Upper lobe of left lung (tissue), 6 donors: ENCODE measurements at regions not wholly inside any gene's neighbourhood (a gene's known extent, or its start where the extent isn't known, plus 50 kb on each side); places are given as distances from the start of the nearest gene placed in this dataset.
A peak's percentile ranks its signal among the peaks of the same experiment; 100 is the strongest.
"Not testable (repeated sequence)": the region's sequence is repeated elsewhere in the genome, so short reads cannot be mapped to it uniquely, and the experiment has no call there.

Experiments
- ATAC-seq, 2 donors: fragments of 200-7000 bp; cut with Tn5 transposase; one replicate each; pipeline ENCODE4 v1.9.1; 2022; ENCODE audit warnings: mild to moderate bottlenecking in 2 of 2, moderate library complexity in 2 of 2; ENCODE audit not compliant: low FRiP score in 2 of 2
- DNase-seq, 2 donors: peaks; one replicate each; pipeline ENCODE4 v3.0.0-alpha.2; 2019 to 2020
- H3K27ac ChIP-seq, 4 donors: fragments of 200-600 bp; sonication (generic); one replicate each; pipeline ENCODE4 v1.5.1; 2016 to 2019
- H3K27me3 ChIP-seq, 4 donors: fragments of 200-600 bp; sonication (generic); one replicate each; pipeline ENCODE4 v1.5.1; 2017 to 2019
- H3K36me3 ChIP-seq, 4 donors: fragments of 200-600 bp; sonication (generic); one replicate each; pipeline ENCODE4 v1.5.1; 2016 to 2019
- H3K4me1 ChIP-seq, 4 donors: fragments of 200-600 bp; sonication (generic); one replicate each; pipeline ENCODE4 v1.5.1; 2018 to 2019
- H3K4me3 ChIP-seq, 4 donors: fragments of 200-600 bp; sonication (generic); one replicate each; pipeline ENCODE4 v1.5.1; 2017 to 2019; ENCODE audit warnings: mild to moderate bottlenecking in 2 of 4, moderate library complexity in 1 of 4
- H3K9me3 ChIP-seq, 4 donors: fragments of 200-600 bp; sonication (generic); one replicate each; pipeline ENCODE4 v1.5.1; 2018 to 2019
- EP300 ChIP-seq, 4 donors: sonication (generic); formaldehyde crosslinking; IDR thresholded peaks; one replicate each; pipeline ENCODE4 v1.5.1; 2017; ENCODE audit warnings: antibody characterized with exemption in 4 of 4, control low read depth in 2 of 4
- POLR2A ChIP-seq, 4 donors: fragments of 450-650 bp; IDR thresholded peaks; one replicate each; pipeline ENCODE4 v1.5.1; 2016 to 2017; ENCODE audit warnings: antibody characterized with exemption in 4 of 4, mild to moderate bottlenecking in 2 of 4
- POLR2AphosphoS5 ChIP-seq, 2 donors: sonication (generic); formaldehyde crosslinking; IDR thresholded peaks; one replicate each; pipeline ENCODE4 v1.5.1; 2017; ENCODE audit warnings: antibody characterized with exemption in 2 of 2
- WGBS, 2 donors: methylation state at CpG; one replicate each; pipeline ENCODE4 v1.1.5; 2017 to 2018; 5-methylcytosine and 5-hydroxymethylcytosine counted together
- TF ChIP-seq, protein P1 (sequence below), 6 experiments: fragments of 450-650 bp in 4 of 6; fragments of 200-600 bp in 2 of 6; sonication (generic) in 2 of 6; IDR thresholded peaks; one replicate each; pipeline ENCODE4 v1.5.1; 2016 to 2019; ENCODE audit warnings: antibody characterized with exemption in 6 of 6
- donor health status: DM: no; HTN: no; CAD: no; lungs with moderate emphysema.
- donor health status: DM: no; HTN: yes; CAD: no; lungs with severe emphysema.

DNA sequence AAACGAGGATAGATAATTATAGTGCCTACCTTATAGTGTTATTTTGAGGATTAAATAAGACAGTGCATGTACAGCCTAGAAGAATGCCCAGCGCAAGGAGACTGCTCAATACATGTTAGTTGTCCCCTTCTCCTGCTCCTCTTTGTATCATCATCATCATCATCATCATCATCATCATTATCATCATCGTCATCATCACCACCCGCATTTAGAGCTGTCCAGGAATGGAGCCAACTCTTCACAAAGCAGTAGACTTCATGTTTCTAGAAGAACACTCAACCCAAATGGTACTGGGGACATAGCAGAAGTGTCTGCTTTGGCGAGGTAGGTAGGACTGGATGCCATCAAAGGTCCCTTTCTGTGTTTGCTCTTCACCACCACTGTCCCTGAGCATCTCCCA is 116.0 kb downstream of the TRIM43 start:
- H3K4me1 ChIP-seq, result no peaks in the 10 kb centered on the region
- no peaks in the 10 kb centered on the region for H3K27me3 ChIP-seq
- TF ChIP-seq EP300 (IDR thresholded peaks at IDR 0.05) (no peak), POLR2AphosphoS5 (IDR thresholded peaks at IDR 0.05) (no peak), POLR2A (IDR thresholded peaks at IDR 0.05) (no peak)
- TF ChIP-seq, protein P1, sequence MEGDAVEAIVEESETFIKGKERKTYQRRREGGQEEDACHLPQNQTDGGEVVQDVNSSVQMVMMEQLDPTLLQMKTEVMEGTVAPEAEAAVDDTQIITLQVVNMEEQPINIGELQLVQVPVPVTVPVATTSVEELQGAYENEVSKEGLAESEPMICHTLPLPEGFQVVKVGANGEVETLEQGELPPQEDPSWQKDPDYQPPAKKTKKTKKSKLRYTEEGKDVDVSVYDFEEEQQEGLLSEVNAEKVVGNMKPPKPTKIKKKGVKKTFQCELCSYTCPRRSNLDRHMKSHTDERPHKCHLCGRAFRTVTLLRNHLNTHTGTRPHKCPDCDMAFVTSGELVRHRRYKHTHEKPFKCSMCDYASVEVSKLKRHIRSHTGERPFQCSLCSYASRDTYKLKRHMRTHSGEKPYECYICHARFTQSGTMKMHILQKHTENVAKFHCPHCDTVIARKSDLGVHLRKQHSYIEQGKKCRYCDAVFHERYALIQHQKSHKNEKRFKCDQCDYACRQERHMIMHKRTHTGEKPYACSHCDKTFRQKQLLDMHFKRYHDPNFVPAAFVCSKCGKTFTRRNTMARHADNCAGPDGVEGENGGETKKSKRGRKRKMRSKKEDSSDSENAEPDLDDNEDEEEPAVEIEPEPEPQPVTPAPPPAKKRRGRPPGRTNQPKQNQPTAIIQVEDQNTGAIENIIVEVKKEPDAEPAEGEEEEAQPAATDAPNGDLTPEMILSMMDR (IDR thresholded peaks at IDR 0.05), result no peak
- H3K27ac ChIP-seq, result no peak overlapping the region
- no peaks in the 10 kb centered on the region for H3K9me3 ChIP-seq
- ATAC-seq (no peak), DNase-seq (no peak)
- no peaks in the 10 kb centered on the region for H3K36me3 ChIP-seq
- H3K4me3 ChIP-seq, result no peak overlapping the region
- WGBS, 2 donors, result 84 to 90% methylated on average over 5 of the region's 5 CpGs

DNA sequence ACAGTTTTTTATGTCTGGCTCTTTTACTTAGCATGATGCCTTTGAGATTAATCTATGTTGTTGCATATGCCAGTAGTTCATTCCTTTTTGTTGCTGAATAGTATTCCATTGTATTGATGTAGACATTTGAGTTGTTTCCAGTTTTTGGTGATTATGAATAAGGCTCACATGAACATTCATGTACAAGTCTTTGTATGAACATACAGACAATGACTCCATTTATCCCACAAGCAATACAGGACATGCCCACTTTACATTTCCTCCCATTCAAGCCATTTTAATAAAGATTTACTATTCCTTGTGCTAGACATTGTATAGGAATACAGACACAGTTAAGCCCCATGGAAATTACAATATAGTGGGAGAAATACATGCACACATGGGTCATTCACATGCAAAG is 118.0 kb downstream of the TRIM43 start:
- H3K27me3 ChIP-seq, result no peaks in the 10 kb centered on the region
- H3K27ac ChIP-seq, result no peak overlapping the region
- no peak for DNase-seq
- TF ChIP-seq, protein P1 (IDR thresholded peaks at IDR 0.05), result no peak
- TF ChIP-seq EP300 (IDR thresholded peaks at IDR 0.05) (no peak), POLR2A (IDR thresholded peaks at IDR 0.05) (no peak), POLR2AphosphoS5 (IDR thresholded peaks at IDR 0.05) (no peak)
- H3K36me3 ChIP-seq, result no peaks in the 10 kb centered on the region
- peaks cover 0 to 9% (median 1%) of the 10 kb centered on the region in 4 donors for H3K4me1 ChIP-seq
- H3K9me3 ChIP-seq, result no peaks in the 10 kb centered on the region
- H3K4me3 ChIP-seq, result no peak overlapping the region
- ATAC-seq, result no peak

DNA sequence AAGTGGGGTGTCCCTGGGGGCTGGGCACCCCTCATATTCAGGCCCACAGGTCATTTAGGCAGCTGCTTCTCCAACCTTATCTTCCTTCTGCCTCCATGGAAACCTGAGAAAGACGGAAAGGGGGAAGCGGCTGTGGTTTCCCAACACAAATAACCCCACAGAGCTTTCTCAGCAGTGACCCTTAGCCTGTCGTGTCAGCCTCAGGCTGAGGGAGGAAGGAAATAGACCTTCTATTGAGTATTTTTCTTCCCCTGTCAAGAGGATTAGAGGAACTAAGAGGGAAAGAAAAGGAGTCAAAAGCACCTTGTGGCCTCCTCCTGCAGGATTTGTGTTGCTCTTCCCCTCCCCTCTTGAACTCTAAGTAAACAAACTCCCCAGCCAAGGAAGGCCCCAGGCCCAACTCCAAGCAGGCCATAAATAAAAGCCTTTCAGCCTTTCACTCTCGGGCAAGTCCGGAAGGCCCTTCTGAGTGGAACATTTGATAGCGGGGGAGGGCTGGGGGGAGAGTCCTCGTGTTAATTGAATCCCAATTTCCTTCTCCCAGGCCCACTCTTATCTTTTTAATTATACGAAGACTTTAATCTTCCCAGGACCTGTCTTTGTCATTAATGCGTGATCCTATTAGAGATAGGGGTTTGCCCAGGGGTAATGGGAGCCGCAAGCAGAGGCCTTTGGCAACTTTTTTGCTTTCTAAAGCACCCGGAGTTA is 121.8 kb downstream of the TRIM43 start:
- H3K27me3 ChIP-seq, H3K9me3 ChIP-seq, DNase-seq, H3K36me3 ChIP-seq, H3K4me1 ChIP-seq, H3K4me3 ChIP-seq: not testable (repeated sequence)
- 35 to 46% methylated on average over 11 of the region's 11 CpGs for WGBS, 2 donors
- H3K27ac ChIP-seq, result peak overlapping the region in 3 of 4 donors; percentile 66 to 80 (median 73)
- ATAC-seq, result peak in 1 of 2 donors; percentile 39

DNA sequence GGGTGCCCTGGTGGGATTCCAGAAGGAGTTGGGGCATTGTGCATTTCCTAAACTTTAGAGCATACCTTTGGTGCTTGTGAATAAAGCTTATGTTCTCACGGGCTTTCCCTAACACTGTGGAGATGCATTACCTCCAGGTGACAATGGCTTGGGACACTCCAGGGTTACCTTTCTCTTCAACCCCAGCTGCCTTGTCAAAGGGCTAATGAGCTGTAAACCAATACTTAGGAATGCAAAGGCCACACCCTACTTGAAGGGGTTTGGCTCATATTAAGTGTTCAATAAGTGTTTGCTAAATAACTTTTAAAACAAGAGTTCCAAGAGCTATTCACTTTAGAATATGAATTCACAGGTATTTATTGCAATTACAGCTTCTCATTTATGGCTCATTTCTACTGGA is 122.6 kb downstream of the TRIM43 start:
- 73 to 85% methylated on average over 1 of the region's 1 CpG for WGBS, 2 donors
- ATAC-seq (peak; percentile 54 to 78), DNase-seq (peak in 1 of 2 donors; percentile 34)
- not testable (repeated sequence) for H3K4me1 ChIP-seq, H3K4me3 ChIP-seq, H3K27me3 ChIP-seq, H3K9me3 ChIP-seq, H3K36me3 ChIP-seq
- H3K27ac ChIP-seq, result peak overlapping the region in 3 of 4 donors; percentile 66 to 80 (median 73)

- ATAC-seq (peak; percentile 36 to 65), DNase-seq (peak; percentile 31 to 72)
- Histone ChIP-seq H3K4me1 (peaks cover 0 to 12% (median 5%) of the 10 kb centered on the region in 4 donors), H3K27ac (peak overlapping the region in 2 of 4 donors; percentile 64 to 81), H3K36me3 (no peaks in the 10 kb centered on the region), H3K27me3 (no peaks in the 10 kb centered on the region), H3K9me3 (no peaks in the 10 kb centered on the region), H3K4me3 (no peak overlapping the region)
- no peak for TF ChIP-seq POLR2A (IDR thresholded peaks at IDR 0.05)
- TF ChIP-seq POLR2AphosphoS5 (IDR thresholded peaks at IDR 0.05), result peak in 1 of 2 donors; percentile 11
- TF ChIP-seq, protein P1 (IDR thresholded peaks at IDR 0.05), result no peak
- 65 to 100% methylated on average over 1 to 8 of the region's 8 CpGs for WGBS, 2 donors
These were observed 127.8 kb downstream of the TRIM43 start for GRCh38 chr2:95719473-95720060.

DNA sequence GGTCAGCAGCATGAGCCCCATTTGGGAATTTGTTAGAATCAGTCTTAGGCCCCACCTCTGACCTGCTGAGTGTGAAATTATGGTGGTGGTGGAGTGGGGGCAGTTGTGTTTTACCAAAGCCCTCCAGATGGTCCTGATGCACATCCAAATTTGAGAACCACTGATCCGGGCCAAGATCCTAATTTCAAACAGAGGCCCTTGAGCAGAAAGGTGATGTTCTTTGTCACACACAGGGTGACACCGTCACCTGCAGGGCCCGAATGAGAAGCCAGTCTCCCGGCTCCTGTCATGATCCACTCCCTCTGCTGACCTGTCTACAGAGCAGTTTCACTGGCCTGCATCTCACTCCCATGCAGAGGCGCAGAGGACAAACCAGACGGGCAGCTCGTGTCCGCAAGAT is 129.9 kb downstream of the TRIM43 start:
- ATAC-seq (no peak), DNase-seq (no peak)
- TF ChIP-seq EP300 (IDR thresholded peaks at IDR 0.05) (no peak), POLR2A (IDR thresholded peaks at IDR 0.05) (no peak), POLR2AphosphoS5 (IDR thresholded peaks at IDR 0.05) (no peak)
- TF ChIP-seq, protein P1 (IDR thresholded peaks at IDR 0.05), result no peak
- no peak overlapping the region for H3K27ac ChIP-seq
- WGBS, 2 donors, result 91 to 93% methylated on average over 8 of the region's 8 CpGs
- H3K4me3 ChIP-seq, result no peak overlapping the region
- no peaks in the 10 kb centered on the region for H3K9me3 ChIP-seq
- no peaks in the 10 kb centered on the region for H3K27me3 ChIP-seq
- H3K4me1 ChIP-seq, result peaks cover 0 to 12% (median 5%) of the 10 kb centered on the region in 4 donors
- no peaks in the 10 kb centered on the region for H3K36me3 ChIP-seq
